Endothelial cell of umbilical vein (primary cell): ENCODE measurements at regions not wholly inside any gene's neighbourhood (a gene's known extent, or its start where the extent isn't known, plus 50 kb on each side); places are given as distances from the start of the nearest gene placed in this dataset.

Experiments used
- FOS ChIP-seq: IDR thresholded peaks from 2 replicates; pipeline ENCODE4 v1.6.1; 2011; ENCODE audit warnings: mild to moderate bottlenecking, low read length, moderate library complexity, borderline replicate concordance; ENCODE audit not compliant: insufficient read depth
- POLR2AphosphoS5 ChIP-seq: IDR thresholded peaks from 2 replicates; pipeline ENCODE4 v1.6.1; 2012; ENCODE audit warnings: low read depth, mild to moderate bottlenecking, control low read depth, low read length, moderate library complexity; ENCODE audit not compliant: insufficient read depth
- TF ChIP-seq, protein P1 (sequence below), 2 donors: IDR thresholded peaks; 1 replicate in 1 of 2; 2 replicates in 1 of 2; pipeline ENCODE4 v1.5.1; 2011; ENCODE audit warnings: low read length in 2 of 2, mild to moderate bottlenecking in 2 of 2, moderate library complexity in 2 of 2, control low read depth in 1 of 2, inconsistent platforms in 1 of 2, low read depth in 1 of 2; ENCODE audit not compliant: insufficient read depth in 1 of 2; ENCODE audit errors: extremely low read depth in 1 of 2

DNA sequence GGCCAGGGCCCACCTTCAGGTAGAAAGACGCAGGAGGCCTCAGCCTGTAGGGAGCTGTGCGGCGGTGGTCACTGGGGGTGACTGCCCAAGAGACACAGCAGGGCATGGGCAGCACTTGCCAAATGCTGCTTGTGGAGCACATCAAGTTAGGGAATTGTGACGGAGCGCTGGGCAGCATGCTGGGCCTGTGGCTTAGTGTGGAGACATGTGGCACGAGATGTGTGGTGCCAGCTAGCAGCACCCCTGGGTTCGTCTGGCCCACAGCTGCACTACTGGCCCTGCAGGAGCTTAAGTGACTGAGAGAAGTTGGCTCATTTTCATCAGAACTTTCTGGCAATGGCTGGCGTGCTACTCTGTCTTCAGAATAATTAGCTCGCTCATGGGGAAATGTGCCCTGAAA lies 213.1 kb upstream of the SYNDIG1 start:
- TF ChIP-seq, protein P1, sequence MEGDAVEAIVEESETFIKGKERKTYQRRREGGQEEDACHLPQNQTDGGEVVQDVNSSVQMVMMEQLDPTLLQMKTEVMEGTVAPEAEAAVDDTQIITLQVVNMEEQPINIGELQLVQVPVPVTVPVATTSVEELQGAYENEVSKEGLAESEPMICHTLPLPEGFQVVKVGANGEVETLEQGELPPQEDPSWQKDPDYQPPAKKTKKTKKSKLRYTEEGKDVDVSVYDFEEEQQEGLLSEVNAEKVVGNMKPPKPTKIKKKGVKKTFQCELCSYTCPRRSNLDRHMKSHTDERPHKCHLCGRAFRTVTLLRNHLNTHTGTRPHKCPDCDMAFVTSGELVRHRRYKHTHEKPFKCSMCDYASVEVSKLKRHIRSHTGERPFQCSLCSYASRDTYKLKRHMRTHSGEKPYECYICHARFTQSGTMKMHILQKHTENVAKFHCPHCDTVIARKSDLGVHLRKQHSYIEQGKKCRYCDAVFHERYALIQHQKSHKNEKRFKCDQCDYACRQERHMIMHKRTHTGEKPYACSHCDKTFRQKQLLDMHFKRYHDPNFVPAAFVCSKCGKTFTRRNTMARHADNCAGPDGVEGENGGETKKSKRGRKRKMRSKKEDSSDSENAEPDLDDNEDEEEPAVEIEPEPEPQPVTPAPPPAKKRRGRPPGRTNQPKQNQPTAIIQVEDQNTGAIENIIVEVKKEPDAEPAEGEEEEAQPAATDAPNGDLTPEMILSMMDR (IDR thresholded peaks at IDR 0.05; ENCODE audit: extremely low read depth in 1 of 2, insufficient read depth in 1 of 2, low read depth in 1 of 2, low read length in 2 of 2), result no peak
- TF ChIP-seq FOS, result no peak
- TF ChIP-seq POLR2AphosphoS5, result no peak
